SH-SY5Y (cell line): ENCODE measurements at regions not wholly inside any gene's neighbourhood (a gene's known extent, or its start where the extent isn't known, plus 50 kb on each side); places are given as distances from the start of the nearest gene placed in this dataset.

Source experiments
- GATA2 ChIP-seq: IDR thresholded peaks from 2 replicates; pipeline ENCODE4 v1.6.1; 2011; ENCODE audit warnings: mild to moderate bottlenecking, low read depth, low read length
- GATA3 ChIP-seq: IDR thresholded peaks from 2 replicates; pipeline ENCODE4 v1.6.1; 2011; ENCODE audit warnings: low read depth, mild to moderate bottlenecking, low read length, moderate library complexity

GRCh38 chr4:89419111-89419695, 111.6 kb upstream of the GPRIN3 start:
- TF ChIP-seq GATA2 (no peak), GATA3 (no peak)

- TF ChIP-seq GATA3 (no peak), GATA2 (no peak)
Observed at GRCh38 chr4:89416960-89417359, 109.4 kb upstream of the GPRIN3 start.

DNA sequence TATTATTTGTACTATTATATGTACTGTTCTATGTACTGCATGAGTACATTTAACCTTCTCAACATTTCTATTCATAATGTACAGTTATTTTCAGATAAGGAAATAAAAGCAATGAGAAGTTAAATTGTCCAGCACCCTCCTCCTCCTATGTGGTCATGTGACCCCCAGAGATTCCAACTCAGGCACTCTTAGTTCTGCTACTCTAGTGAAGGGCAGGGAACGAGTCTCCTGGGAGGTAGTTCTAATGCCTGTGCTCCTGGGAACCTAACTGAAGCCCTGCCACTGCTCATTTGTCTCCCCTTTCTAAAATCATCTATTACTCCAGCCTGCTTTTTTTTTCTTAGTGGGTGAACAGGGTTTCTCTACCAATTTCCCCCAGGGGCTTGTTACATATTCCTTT, 105.9 kb upstream of the GPRIN3 start:
- TF ChIP-seq GATA3 (no peak), GATA2 (no peak)

DNA sequence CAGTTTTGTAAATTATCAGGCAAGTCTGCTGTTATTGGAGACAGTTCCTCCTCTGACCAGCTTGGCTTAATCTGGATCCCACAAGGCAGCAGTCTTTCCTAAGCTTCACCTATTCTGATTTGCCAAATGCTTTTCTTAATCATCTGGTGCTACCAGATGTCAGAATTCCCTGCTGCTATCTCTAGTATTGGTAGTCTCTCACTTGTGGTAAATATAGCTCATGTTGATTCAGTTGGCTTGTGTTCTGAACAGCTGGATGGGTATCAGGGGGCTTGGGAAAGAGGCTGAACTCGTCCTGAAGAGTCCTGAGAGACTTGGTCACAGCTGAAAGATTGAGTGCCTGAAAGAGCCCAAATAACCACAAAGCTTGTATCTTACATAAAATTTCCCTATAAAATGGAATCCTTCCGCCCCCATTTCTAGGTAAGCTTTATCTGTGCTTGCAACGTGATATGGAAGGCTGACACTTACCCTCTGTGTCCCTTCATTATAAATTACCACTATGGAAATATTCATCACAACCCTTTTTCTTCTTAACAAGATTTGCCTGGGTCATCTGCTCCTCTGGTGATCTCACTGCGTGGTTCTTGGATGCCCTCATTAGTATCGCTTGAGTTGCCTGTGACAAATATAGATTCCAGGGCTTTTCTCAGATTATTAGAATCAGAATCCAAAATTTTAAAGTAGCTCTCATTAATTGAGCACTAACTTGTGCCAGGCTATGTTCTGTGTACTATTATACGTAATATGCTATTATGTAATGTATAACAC, 104.1 kb upstream of the GPRIN3 start:
- TF ChIP-seq GATA2 = no peak
- no peak for TF ChIP-seq GATA3

GRCh38 chr4:89410687-89411086, 103.1 kb upstream of the GPRIN3 start:
- TF ChIP-seq GATA3 (no peak), GATA2 (no peak)

DNA sequence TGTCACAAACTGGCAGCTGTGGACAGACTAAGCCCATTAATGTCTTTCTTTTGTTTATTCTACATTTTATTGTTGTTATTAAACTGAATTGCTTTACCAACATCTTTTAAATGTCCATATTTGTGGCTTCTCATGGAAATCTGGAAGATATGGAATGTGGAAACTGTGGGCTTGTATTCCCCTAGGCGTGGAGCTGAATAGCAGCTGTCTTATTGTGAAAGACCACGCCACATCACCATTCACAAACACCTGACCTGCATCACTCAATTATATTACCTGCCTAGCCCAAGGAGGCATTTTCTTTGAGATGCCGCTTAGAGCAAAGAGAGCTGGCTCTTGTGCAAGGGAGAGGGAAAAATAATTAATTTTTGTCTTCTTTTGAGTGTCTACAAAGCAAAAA, 96.9 kb upstream of the GPRIN3 start:
- TF ChIP-seq GATA3 (no peak), GATA2 (no peak)

DNA sequence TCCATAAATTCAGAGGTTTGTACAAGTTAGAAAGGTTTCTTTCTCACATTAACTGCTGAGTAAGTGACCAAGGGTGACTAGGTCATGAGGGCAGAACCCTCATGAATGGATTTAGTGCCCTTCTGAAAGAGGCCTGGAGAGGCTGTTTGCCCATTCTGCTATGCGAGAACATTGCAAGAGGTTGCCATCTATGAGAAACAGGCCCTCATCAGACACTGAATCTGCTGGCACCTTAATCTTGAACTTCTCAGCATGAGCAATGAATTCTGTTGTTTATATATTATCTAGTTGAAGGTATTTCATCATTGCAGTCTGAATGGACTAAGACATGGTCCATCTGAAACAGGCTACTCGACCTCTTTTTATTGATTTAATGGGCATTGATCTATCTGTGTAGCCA, 96.2 kb upstream of the GPRIN3 start:
- TF ChIP-seq GATA2 (no peak), GATA3 (no peak)

GRCh38 chr4:89400287-89401035, 92.9 kb upstream of the GPRIN3 start:
- TF ChIP-seq GATA3 = no peak

GRCh38 chr4:89398644-89399043, 91.0 kb upstream of the GPRIN3 start:
- TF ChIP-seq GATA2 (no peak), GATA3 (no peak)

GRCh38 chr4:89398146-89398545, 90.5 kb upstream of the GPRIN3 start:
- TF ChIP-seq GATA3 (no peak), GATA2 (no peak)

- TF ChIP-seq GATA2 (no peak), GATA3 (no peak)
Observed at GRCh38 chr4:89397441-89397840, 89.8 kb upstream of the GPRIN3 start.

GRCh38 chr4:89382439-89382838, 74.8 kb upstream of the GPRIN3 start:
- TF ChIP-seq GATA2 (no peak), GATA3 (no peak)

- no peak for TF ChIP-seq GATA2
- TF ChIP-seq GATA3 = no peak
Observed at GRCh38 chr4:89380980-89381379, 73.4 kb upstream of the GPRIN3 start.

DNA sequence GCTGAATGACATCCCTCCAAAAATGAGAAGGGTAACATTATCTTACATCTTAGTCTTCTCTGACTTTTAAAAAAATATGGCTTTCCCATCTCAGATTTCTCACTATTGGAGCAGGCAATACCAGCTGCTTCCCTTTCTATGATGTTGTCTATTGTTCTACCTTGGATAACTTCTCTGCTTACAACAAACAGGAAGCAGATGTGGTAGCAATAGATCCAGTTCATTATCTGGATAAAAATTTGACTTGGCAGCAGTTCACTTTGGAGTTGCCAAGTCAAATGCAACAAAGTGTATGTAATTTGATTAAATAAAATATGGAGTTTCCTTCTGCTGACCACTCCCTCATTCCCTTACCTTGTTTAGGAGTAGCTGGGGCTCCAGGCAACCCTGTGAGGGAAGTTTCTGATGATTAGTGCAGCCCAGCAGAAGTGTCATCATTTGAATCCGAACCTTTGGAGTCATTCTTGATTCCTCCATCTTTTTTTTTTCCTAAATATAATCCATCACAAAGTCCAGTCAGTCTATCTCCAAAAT, 72.0 kb upstream of the GPRIN3 start:
- no peak for TF ChIP-seq GATA3
- TF ChIP-seq GATA2 = no peak
